ENCODE measurements at regions not wholly inside any gene's neighbourhood (a gene's known extent, or its start where the extent isn't known, plus 50 kb on each side); places are given as distances from the start of the nearest gene placed in this dataset.
"Not testable (repeated sequence)": the region's sequence is repeated elsewhere in the genome, so short reads cannot be mapped to it uniquely, and the experiment has no call there.

- DNase-seq (ENCODE audit: low spot score), result no peak
Observed at GRCh38 chr1:238912148-238912547, 474.2 kb upstream of the CHRM3 start.

DNA sequence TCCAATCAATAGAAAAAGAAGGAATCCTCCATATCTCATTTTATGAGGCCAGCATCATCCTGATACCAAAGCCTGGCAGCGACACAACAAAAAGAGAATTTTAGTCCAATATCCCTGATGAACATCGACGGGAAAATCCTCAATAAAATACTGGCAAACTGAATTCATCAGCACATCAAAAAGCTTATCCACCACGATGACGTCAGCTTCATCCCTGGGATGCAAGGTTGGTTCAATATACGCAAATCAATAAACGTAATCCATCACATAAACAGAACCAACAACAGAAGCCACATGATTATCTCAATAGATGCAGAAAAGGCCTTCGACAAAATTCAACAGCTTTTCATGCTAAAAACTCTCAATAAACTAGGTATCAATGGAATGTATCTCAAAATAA, 483.6 kb upstream of the CHRM3 start:
- not testable (repeated sequence) for DNase-seq (ENCODE audit: low spot score)

- DNase-seq (ENCODE audit: low spot score), result no peak
Observed at GRCh38 chr1:238900334-238900865, 486.0 kb upstream of the CHRM3 start.

DNA sequence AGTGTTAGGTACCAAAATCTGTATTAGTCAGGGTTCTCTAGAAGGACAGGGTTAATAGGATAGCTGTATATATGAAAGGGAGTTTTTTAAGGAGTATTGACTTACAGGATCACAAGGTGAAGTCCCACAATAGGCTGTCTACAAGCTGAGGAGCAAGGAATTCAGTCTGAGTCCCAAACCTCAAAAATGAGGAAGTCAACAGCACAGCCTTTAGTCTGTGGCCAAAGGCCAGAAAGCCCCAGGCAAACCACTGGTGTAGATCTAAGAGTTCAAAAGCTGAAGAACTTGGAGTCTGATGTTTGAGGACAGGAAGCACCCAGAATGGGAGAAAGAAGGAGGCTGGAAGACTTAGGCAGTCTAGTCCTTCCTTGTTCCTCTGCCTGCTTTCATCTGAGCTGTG, 487.5 kb upstream of the CHRM3 start:
- no peak for DNase-seq (ENCODE audit: low spot score)

GRCh38 chr1:238895911-238896310, 490.5 kb upstream of the CHRM3 start:
- DNase-seq (ENCODE audit: low spot score), result no peak

GRCh38 chr1:238892612-238893011, 493.8 kb upstream of the CHRM3 start:
- peak; percentile 66 for DNase-seq (ENCODE audit: low spot score)

DNA sequence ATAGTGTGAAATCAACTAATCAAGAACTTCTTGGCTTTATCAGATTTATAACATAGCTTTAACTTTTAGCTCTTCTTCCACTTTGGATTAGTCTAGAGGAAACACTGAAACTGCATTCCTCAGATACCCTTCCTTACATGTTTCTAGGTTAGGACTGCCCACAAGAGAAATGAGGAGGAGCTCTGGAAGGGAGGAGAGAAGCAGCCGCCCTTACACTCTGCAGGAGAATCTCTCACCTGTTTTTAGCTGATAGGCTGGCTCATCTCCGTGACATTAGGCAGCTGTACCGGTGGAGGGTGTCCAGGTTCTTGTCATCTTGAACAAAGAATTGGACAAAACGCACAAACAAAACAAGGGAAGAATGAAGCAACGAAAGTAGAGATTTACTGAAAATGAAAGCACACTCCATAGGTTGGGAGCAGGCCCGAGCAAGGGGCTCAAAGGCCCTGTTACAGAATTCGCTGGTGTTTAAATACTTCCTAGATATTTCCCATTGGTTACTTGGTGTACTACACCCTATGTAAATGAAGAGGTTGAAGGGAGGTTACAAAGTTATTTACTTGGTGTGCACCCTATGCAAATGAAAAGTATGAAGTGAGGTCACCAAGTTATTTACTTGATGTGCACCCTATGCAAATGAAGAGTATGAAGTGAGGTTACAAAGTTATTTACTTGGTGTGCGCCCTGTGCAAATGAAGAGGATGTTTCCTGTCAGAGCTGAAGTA, 524.9 kb upstream of the CHRM3 start:
- DNase-seq (ENCODE audit: low spot score), result no peak

GRCh38 chr1:238833919-238834318, 552.4 kb upstream of the CHRM3 start:
- no peak for DNase-seq (ENCODE audit: low spot score)

- no peak for DNase-seq (ENCODE audit: low spot score)
Observed at GRCh38 chr1:238832106-238832505, 554.3 kb upstream of the CHRM3 start.

GRCh38 chr1:238830036-238830611, 556.2 kb upstream of the CHRM3 start:
- DNase-seq (ENCODE audit: low spot score), result no peak

DNA sequence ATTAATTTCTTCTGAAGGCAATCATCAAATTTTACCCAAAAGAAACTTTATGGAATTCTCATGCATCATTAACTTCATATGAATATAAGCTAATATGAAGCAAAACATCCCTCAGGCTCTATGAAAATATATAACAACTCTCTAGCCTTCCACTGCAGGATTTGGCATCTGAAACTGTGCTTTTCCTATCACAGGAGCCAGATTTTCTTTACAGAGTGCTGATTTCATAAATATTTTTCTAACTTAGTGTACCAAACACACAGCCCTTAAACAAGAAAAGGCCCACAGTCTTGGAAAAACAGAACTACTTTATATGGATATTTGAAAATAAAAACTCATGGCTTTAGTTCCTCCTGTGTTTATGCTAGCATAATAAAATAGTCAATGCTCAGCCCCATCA, 559.5 kb upstream of the CHRM3 start:
- no peak for DNase-seq (ENCODE audit: low spot score)

DNA sequence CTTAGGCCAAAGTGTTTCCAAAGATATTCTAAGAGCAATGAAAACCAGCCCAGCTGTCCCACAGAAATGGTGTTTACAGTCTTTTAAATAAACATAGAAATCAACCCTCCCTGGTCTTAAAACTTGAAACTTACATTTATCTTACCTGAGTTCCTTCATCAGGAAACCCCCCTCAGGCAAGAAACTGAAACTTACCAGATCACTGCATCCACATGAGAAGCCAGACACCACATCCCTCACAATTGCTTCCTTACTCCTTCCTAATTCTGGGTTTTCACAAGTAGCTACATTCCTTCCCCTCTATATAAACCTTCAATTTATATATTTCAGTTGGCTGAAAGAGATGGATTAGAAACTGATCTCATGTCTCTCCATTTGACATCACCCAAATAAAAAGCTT, 563.0 kb upstream of the CHRM3 start:
- DNase-seq (ENCODE audit: low spot score), result no peak

DNA sequence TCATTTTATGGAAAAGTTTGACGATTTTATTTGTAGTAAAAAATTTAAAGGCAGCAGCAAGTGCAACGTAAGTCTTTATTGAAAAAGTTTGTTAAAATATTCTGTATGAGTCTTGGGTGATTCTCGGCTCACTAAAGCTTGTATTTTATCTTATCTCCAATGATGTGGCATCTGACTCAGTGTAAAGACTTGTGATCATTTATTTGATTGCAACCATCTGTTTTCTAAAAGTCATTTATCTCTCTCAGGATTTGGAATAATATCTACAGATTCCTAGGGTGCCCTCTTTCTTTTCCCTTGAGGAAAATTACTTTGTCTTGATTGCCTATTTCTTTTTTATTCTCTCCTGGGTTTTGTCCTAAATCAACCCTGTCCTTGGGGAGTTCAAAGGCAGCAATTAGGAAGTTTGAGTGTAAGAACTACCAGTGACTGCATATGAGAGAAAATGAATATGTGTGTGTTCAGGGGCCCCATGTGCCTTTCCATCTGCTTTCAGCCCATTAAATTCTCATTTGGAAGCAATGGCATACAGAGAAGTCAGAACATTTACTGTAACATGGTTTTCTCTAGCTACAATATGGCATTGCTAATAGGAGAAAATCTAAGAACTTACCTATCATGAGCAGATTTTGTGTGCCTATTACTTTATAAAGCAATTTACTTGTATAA, 575.0 kb upstream of the CHRM3 start:
- no peak for DNase-seq (ENCODE audit: low spot score)

DNA sequence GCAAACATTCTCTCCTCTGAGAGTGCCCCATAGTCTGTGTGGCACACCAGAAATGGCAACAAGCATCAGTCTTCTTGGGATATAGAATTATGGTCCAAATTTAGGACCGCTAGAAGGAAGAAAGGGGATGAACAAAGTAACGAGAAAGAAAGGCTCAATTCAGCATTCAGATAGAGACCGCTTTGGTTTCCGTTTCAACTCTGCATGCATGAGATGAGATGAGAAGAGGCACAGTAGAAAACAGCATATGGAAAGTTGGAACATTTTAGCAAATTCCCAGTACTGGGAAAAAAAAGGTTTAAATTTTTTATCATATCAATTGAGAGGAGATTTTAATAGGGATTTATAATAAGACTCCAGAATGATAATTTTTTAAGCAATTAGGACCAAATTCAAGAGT, 595.5 kb upstream of the CHRM3 start:
- DNase-seq (ENCODE audit: low spot score), result no peak

DNA sequence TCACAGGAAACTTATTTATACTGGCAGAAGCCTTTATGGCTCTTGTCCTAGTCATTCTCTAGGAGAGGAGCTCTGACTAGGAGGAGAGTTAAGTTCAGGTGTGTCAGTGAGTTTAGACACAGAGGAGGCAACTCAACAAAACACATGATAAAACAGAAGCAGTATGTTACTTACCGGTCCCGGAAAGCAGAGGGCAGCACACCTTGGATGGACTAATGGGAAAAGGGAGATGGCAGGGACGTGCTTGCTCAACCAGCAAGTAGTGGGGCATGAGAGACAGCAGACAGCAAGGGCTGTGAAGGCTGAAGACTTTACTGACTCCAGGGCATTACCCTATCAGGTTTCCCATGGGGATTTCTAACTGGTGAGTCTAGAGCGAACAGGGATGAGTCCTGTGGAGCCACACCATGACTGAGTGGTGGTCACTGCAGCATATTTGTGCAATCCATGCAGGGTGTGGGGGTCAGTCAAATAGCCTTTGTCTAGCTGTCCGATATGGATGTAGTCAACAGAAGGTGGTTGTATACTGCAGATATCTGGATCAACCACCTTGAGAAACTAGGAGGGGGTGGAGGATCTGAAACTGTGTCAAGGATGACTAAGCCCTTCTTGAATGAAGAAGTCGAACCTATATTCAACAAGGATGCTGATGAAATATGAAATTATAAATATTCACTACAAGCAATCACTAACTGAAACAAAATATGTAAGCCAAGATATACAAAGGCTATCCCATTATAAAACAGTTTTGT, 596.3 kb upstream of the CHRM3 start:
- no peak for DNase-seq (ENCODE audit: low spot score)

GRCh38 chr1:238787471-238787870, 598.9 kb upstream of the CHRM3 start:
- DNase-seq (ENCODE audit: low spot score), result no peak

GRCh38 chr1:238783633-238784032, 602.7 kb upstream of the CHRM3 start:
- DNase-seq (ENCODE audit: low spot score), result no peak

DNA sequence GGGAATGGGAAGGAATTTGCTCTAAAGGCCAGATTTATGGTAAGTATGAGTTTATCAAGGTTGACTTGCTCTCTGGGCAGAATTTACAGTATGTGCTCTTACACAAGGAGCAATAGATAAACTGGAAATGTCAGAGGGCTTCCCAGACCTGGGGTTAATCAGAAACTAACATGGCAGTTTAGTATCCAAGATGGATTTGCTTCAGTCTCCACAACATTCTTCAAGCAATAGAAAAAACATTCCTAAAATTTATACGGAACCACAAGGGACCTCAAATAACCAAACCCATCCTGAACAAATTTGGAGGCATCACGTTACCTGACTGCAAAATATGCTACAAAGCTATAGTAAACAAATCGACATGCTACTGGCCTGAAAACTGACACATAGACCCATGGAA, 606.7 kb upstream of the CHRM3 start:
- no peak for DNase-seq (ENCODE audit: low spot score)

DNA sequence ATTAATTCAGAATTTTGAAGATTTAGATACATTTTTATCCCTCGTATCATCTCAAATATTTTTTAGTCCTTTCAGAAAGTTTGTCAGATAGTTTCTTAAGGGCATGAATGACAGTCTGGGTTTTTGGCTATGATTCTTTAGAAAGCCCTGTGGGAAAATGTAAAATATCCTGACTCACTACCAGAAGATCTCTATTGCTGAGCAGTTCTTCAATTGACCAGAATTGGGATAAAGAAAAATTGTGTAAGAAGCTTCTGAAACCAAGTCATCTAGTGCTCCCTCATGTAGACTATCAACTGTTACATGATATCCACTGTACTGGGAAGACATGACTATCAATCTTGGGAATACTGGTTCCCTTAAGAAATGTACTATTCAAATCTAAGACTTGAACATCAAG, 608.3 kb upstream of the CHRM3 start:
- no peak for DNase-seq (ENCODE audit: low spot score)

GRCh38 chr1:238777551-238777950, 608.8 kb upstream of the CHRM3 start:
- no peak for DNase-seq (ENCODE audit: low spot score)

- no peak for DNase-seq (ENCODE audit: low spot score)
Observed at GRCh38 chr1:238776126-238776525, 610.2 kb upstream of the CHRM3 start.

GRCh38 chr1:238772322-238772721, 614.0 kb upstream of the CHRM3 start:
- no peak for DNase-seq (ENCODE audit: low spot score)

DNA sequence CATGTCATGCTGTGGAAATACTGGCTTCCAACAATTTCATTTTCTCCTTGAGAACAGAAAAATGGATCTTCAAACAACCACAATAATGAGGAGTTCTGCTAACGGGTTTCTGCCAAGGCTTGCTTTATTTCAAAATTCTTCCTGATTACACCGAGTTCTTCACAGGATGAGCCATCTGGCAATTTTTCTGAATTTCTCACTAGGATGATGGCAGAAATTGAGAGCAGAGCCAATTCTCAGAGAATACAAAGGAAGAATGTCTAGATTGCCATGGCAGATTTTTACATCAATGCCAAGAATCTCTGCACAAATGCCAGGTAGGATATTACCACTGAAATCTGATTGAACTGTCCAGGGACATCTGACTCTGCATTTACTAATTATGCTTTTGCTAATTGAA, 619.0 kb upstream of the CHRM3 start:
- no peak for DNase-seq (ENCODE audit: low spot score)

Measured in LoVo (cell line).